GM12891 (cell line): ENCODE measurements at regions not wholly inside any gene's neighbourhood (a gene's known extent, or its start where the extent isn't known, plus 50 kb on each side); places are given as distances from the start of the nearest gene placed in this dataset.

Experiments used
- POLR2A ChIP-seq: IDR thresholded peaks from 2 replicates; pipeline ENCODE4 v1.6.1; 2011; ENCODE audit warnings: low read depth, low read length, control low read depth
- POLR2AphosphoS5 ChIP-seq: IDR thresholded peaks from 2 replicates; pipeline ENCODE4 v1.6.1; 2011; ENCODE audit warnings: low read depth, low read length, control low read depth

DNA sequence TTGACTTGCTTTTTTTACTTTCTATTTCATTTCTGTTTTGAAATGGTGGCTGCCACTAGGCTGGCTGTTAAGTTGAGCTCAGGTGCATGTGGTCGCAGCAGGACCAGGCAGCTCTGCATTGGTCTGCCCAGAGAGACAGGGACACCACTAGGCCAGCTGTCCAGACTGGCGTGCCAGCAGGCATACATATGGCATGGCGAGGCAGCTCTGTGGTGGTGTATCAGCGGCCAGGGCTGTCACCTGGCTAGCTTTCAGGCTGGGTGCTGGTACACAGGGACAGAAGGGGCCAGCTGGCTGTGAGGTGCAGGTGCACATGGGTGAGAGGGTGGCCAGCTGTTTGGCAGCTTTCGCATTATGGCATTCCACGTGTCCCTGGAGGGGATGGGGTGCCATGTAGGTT, 654.0 kb upstream of the ACO1 start:
- TF ChIP-seq POLR2A (no peak), POLR2AphosphoS5 (no peak)
